ENCODE measurements at regions not wholly inside any gene's neighbourhood (a gene's known extent, or its start where the extent isn't known, plus 50 kb on each side); places are given as distances from the start of the nearest gene placed in this dataset.
A peak's percentile ranks its signal among the peaks of the same experiment; 100 is the strongest.

DNA sequence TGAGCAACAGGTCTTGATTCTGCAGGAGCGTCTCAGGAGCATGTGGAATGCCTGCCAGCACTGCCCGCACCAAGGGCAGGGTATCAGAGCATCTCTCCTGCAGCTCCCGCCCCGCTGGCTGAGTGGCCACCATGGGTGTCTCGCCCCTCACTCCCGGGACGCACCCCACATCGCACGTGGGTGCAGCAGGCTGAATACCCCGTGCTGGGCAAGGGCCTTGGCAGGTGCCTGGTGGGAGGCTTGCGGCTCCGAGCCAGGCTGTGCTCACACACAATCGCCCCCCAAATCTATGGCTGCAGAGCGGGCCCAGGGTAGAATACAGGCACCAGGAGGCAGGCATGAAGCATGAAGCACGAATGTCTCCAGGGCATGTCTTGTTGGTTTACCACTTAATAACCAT lies 103.9 kb upstream of the TMEM132D start:
- Mint-ChIP-seq H3K4me3 (no peak overlapping the region), H3K4me1 (ENCODE audit: low read depth) (no peaks in the 10 kb centered on the region), H3K36me3 (ENCODE audit: low read depth) (no peaks in the 10 kb centered on the region), H3K9me3 (no peaks in the 10 kb centered on the region), H3K27me3 (ENCODE audit: insufficient read depth) (no peaks in the 10 kb centered on the region), H3K27ac (no peak overlapping the region)
- intact Hi-C loops (cut with micrococcal nuclease) = no loop called here
- no peak for DNase-seq (ENCODE audit: low spot score)

DNA sequence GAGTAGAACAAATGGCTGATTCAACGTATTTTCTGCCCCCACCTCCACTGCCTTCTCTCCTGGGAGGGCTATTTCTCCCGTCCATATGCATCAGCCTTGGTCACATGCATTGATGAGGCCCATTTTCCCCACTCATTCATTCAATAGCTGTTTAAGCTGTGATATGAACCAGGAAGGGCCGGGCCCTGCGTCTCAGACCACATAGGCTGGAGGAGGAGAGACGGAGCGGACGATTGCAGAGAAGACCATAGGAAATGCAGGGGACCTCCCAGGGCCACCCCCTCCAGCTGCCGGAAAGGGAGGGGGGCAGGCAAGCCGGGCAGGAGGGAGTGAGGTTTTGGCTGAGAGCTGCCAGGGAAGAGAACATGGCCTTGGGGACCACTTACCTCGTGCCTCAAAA lies 104.4 kb upstream of the TMEM132D start:
- Mint-ChIP-seq H3K27ac (no peak overlapping the region), H3K4me3 (no peak overlapping the region), H3K9me3 (no peaks in the 10 kb centered on the region), H3K27me3 (ENCODE audit: insufficient read depth) (no peaks in the 10 kb centered on the region), H3K36me3 (ENCODE audit: low read depth) (no peaks in the 10 kb centered on the region), H3K4me1 (ENCODE audit: low read depth) (no peaks in the 10 kb centered on the region)
- intact Hi-C loops (cut with micrococcal nuclease) = no loop called here
- no peak for DNase-seq (ENCODE audit: low spot score)

DNA sequence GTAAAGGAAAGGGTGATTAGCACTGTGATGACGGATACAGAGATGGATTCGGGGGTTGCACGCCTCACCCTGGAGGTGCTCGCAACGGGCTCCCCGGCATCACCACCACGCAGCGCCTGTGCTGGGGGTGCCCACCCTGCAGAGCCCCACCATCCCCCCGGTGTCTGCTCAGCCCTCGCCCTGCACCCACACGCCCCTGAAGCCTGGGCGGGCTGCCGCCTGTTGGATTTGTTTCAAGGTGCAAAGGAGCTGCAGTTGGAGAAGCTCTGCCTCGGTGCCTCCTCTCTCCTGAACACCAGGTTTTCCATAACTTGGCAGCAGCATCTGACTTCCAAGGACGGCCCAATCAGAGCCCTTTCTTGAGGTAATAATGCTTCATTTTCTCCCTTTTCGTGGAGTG lies 106.1 kb upstream of the TMEM132D start:
- Mint-ChIP-seq H3K27ac (no peak overlapping the region), H3K4me3 (no peak overlapping the region), H3K36me3 (ENCODE audit: low read depth) (no peaks in the 10 kb centered on the region), H3K9me3 (no peaks in the 10 kb centered on the region), H3K27me3 (ENCODE audit: insufficient read depth) (no peaks in the 10 kb centered on the region), H3K4me1 (ENCODE audit: low read depth) (no peaks in the 10 kb centered on the region)
- no peak for DNase-seq (ENCODE audit: low spot score)
- intact Hi-C loops (cut with micrococcal nuclease) = loop anchor here (5.0 kb wide), 2 partner anchors 818 to 1228 kb away; no protein-coding TSS in a partner anchor

DNA sequence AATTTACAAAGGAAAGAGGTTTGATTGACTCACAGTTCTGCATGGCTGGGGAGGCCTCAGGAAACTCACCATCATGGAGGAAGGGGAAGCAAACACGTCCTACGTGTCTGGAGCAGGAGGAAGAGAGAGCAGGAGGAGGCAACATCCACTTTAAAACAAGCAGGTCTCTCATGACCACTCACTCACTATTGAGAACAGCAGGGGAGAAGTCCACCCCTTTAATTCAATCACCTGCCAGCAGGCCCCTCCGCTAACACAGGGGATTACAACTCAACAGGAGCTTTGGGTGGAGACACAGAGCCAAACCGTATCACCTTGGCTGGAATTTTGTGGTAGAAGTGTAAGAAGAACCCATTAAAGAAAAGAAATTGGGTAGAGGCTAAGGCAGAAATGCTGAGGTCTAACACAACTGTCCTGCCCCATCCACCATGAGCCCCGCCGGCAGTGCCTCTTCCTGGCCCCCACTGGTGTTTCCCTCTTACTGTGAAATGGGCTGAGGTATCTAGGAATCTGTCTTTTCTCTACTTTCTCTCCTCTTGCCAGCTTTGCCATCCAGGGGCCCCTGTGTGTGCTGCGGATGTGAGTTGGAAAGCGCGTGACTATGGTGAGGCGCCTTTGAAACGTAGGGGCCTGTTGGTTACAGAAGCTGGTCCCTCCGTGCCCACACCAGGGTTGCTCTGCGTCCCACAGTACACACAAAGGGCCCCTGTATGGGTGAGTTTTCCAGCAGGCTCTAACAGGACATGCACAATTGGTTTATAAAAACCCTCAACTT lies 108.0 kb upstream of the TMEM132D start:
- Mint-ChIP-seq H3K4me1 (ENCODE audit: low read depth) (no peaks in the 10 kb centered on the region), H3K9me3 (no peaks in the 10 kb centered on the region), H3K27me3 (ENCODE audit: insufficient read depth) (no peaks in the 10 kb centered on the region), H3K36me3 (ENCODE audit: low read depth) (no peaks in the 10 kb centered on the region), H3K4me3 (no peak overlapping the region), H3K27ac (no peak overlapping the region)
- DNase-seq (ENCODE audit: low spot score) = no peak
- intact Hi-C loops (cut with micrococcal nuclease) = loop anchor here (5.0 kb wide), 2 partner anchors 819 to 1229 kb away; no protein-coding TSS in a partner anchor

DNA sequence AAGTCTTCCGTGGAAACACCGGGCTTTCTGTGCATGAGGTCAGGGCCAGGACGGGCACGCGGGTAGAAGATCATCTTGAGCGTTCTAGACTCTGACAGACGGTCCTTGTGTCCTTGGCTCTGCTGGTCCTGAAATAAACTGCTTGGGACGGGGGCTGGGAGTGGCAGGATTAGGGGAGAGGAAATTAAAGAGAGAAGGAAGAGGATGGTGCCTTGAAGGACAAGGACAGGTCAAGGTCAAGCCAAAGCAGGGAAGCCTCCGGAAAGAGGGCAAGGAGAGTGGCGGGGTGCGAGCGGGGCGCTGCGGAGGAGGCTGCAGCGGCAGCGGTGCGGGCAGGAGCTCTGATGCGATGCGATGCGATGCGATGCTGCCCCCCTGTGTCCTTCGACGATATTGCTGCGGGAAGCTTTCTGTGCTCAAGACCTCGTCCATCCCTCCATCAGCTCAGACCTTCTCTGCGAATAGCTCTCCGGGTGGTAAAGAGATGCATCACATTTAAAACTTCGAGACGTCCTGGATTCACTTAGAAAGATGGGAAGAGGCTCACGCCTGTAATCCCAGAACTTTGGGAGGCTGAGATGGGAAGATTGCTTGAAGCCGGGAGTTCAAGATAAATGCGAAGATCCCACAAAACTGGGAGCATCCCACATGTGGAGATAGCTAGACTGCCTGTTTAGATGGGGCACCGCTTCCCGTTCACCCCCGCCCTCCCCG lies 110.1 kb upstream of the TMEM132D start:
- H3K36me3 Mint-ChIP-seq (ENCODE audit: low read depth) = no peaks in the 10 kb centered on the region
- DNase-seq (ENCODE audit: low spot score) = peak; percentile 10
- no peak overlapping the region for H3K4me3 Mint-ChIP-seq
- no peaks in the 10 kb centered on the region for H3K9me3 Mint-ChIP-seq
- no peaks in the 10 kb centered on the region for H3K4me1 Mint-ChIP-seq (ENCODE audit: low read depth)
- H3K27ac Mint-ChIP-seq = no peak overlapping the region
- intact Hi-C loops (cut with micrococcal nuclease) = loop anchor here (2.0 to 5.0 kb wide), 3 partner anchors 822 to 1369 kb away; no protein-coding TSS in a partner anchor
- no peaks in the 10 kb centered on the region for H3K27me3 Mint-ChIP-seq (ENCODE audit: insufficient read depth)

DNA sequence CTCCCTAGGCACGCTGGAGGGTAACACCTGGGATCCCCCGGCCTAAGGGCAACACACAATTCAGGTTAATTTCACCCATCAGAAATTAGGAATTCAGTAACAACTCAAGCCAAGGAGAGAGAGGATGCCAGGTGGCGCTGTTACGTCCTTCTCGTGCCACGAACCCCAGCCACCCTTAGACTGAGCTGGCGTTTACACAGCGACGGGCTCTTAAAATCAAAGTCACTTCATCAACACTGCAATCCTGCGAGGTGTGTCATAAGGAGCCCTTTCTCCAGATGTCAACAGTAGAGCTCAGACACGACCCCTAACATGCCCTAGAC lies 110.6 kb upstream of the TMEM132D start:
- Mint-ChIP-seq H3K36me3 (ENCODE audit: low read depth) (no peaks in the 10 kb centered on the region), H3K4me3 (no peak overlapping the region), H3K27me3 (ENCODE audit: insufficient read depth) (no peaks in the 10 kb centered on the region), H3K27ac (no peak overlapping the region), H3K9me3 (no peaks in the 10 kb centered on the region), H3K4me1 (ENCODE audit: low read depth) (no peaks in the 10 kb centered on the region)
- DNase-seq (ENCODE audit: low spot score) = no peak
- intact Hi-C loops (cut with micrococcal nuclease) = loop anchor here (2.0 to 5.0 kb wide), 3 partner anchors 822 to 1370 kb away; no protein-coding TSS in a partner anchor

DNA sequence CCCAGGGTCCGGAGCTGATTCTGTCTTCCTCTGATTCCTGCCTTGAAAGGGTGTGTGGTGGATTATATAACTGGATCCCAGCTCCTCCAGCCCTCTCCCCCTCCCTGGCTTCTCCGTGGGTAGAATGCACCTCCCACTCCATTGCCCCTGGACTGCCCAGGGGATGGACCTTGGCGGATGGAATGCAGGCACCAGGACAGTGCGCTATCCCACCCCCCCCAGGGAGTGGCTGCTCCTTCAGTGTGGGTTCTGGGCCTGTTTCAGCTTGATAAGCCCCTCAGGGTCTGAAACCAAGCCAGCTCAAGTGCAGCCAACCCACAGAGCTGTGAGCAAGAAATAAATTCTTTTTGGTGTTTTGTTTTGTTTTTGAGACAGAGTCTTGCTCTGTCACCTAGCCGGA lies 112.4 kb upstream of the TMEM132D start:
- intact Hi-C loops (cut with micrococcal nuclease) = no loop called here
- H3K27ac Mint-ChIP-seq = no peak overlapping the region
- H3K4me3 Mint-ChIP-seq = no peak overlapping the region
- H3K36me3 Mint-ChIP-seq (ENCODE audit: low read depth) = no peaks in the 10 kb centered on the region
- H3K27me3 Mint-ChIP-seq (ENCODE audit: insufficient read depth) = no peaks in the 10 kb centered on the region
- DNase-seq (ENCODE audit: low spot score) = no peak
- no peaks in the 10 kb centered on the region for H3K9me3 Mint-ChIP-seq
- H3K4me1 Mint-ChIP-seq (ENCODE audit: low read depth) = no peaks in the 10 kb centered on the region

DNA sequence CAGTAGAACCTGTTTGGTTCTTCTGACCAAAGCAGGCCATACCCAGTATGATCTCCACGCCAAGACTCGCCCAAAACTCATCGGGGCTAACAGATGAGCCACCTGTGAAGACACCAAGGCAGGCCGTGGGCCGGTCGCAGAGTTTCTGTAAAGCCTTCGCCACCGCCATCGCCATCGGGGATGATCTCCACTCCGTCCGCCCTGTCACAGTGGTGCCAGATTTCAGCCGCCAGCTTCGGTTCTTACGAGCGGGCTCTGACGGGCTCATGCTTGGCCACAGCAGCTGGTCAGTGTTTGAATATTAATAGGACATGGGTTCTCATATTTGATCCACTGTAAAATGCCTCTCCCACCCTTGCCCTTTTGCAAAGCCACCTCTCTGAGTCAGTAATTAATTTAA lies 113.2 kb upstream of the TMEM132D start:
- no peak overlapping the region for H3K4me3 Mint-ChIP-seq
- H3K27me3 Mint-ChIP-seq (ENCODE audit: insufficient read depth) = no peaks in the 10 kb centered on the region
- no peaks in the 10 kb centered on the region for H3K36me3 Mint-ChIP-seq (ENCODE audit: low read depth)
- H3K27ac Mint-ChIP-seq = no peak overlapping the region
- no peaks in the 10 kb centered on the region for H3K9me3 Mint-ChIP-seq
- no peaks in the 10 kb centered on the region for H3K4me1 Mint-ChIP-seq (ENCODE audit: low read depth)
- intact Hi-C loops (cut with micrococcal nuclease) = no loop called here
- DNase-seq (ENCODE audit: low spot score) = no peak

DNA sequence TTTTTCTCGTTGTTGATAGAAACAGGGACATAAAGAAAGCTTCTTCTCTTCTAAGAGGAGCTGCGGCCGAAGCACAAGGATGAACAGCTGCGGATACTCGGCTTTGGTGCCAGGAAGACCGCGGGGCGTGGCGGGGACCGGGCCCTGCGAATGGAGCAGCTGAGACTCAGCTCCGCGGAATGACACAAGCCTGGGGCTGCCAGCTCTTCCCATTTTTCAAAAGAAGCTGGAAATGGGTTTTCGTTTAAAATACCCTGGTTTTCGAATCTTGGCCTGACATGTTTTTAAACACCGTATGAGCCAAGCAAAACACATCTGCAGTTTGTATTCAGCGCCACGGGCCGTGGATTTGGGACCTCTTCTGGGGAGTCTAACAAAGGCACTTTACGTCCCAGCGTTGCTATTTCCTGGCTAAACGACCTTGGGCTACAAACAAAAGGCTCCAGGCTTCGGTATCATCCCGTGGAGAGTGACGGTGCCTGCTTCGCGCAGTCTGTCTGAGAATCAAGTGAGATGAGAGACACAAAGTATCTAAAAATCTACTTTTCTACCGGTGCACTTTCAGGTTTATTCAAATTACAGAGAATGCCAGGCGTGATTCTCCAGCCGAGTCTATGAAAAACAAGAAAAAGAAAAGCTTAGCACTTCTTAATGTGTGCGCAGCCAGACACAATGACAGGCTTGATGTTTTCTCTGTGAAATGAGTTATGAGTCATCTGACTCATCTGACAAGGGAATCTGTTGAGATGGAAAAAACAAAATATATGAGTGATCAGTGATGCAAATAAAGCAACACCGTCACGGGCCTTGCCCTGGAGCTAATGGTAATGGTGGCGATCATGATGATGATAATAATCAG lies 114.0 kb upstream of the TMEM132D start:
- H3K4me1 Mint-ChIP-seq (ENCODE audit: low read depth) = no peaks in the 10 kb centered on the region
- H3K9me3 Mint-ChIP-seq = no peaks in the 10 kb centered on the region
- no peak overlapping the region for H3K27ac Mint-ChIP-seq
- no peak for DNase-seq (ENCODE audit: low spot score)
- intact Hi-C loops (cut with micrococcal nuclease) = no loop called here
- H3K36me3 Mint-ChIP-seq (ENCODE audit: low read depth) = no peaks in the 10 kb centered on the region
- H3K4me3 Mint-ChIP-seq = no peak overlapping the region
- H3K27me3 Mint-ChIP-seq (ENCODE audit: insufficient read depth) = no peaks in the 10 kb centered on the region

DNA sequence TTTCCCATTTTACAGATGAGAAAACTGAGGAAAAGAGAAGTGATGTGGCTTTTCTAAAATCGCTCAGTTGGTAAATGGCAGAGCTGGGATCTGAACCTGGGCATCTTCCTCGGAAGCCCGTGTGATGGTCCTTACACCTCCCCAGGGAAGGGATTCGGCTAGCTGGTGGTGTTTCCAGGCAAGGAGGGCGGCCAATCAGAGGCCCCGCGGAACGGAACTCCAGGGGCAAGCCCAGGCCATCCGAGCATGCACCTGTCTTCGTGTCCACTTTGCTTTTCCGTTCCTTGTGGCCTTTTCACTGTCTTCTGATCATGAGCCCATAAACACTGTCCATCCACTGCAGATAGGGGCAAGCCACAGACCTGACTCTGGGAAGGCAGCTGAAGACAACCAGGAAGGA lies 114.8 kb upstream of the TMEM132D start:
- Mint-ChIP-seq H3K4me1 (ENCODE audit: low read depth) (no peaks in the 10 kb centered on the region), H3K27me3 (ENCODE audit: insufficient read depth) (no peaks in the 10 kb centered on the region), H3K9me3 (no peaks in the 10 kb centered on the region), H3K4me3 (no peak overlapping the region), H3K27ac (no peak overlapping the region), H3K36me3 (ENCODE audit: low read depth) (no peaks in the 10 kb centered on the region)
- intact Hi-C loops (cut with micrococcal nuclease) = no loop called here
- DNase-seq (ENCODE audit: low spot score) = no peak

DNA sequence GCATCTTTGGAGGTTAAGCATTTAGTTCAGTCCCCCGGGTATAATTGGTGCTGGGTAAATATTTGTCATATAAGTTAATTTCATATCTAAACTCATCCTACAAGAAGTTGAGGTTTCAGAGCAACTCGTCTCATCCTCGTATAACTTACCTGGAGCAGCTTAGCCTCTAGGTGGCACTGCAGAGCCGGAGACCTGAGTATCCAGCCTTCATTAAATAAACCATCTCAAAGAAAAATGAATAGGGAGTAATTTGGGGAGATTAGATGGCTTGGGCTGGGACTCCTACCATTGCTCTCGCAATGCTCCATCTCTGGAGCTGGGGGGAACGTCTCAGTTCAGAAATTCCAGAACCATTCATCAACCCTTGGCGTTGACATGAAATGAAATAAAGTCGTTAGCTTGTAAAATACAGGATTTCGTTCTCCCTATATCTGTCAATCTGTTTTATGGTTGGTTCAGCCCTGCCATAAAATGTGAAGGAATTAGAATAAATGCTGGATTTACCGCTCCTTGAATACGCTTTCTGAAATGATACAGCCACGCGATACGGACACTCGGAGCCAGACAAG lies 122.9 kb upstream of the TMEM132D start:
- intact Hi-C loops (cut with micrococcal nuclease) = loop anchor here (1.0 kb wide), 1 partner anchor 309 kb away; no protein-coding TSS in a partner anchor
- no peak overlapping the region for H3K4me3 Mint-ChIP-seq
- DNase-seq (ENCODE audit: low spot score) = no peak
- no peaks in the 10 kb centered on the region for H3K36me3 Mint-ChIP-seq (ENCODE audit: low read depth)
- no peaks in the 10 kb centered on the region for H3K4me1 Mint-ChIP-seq (ENCODE audit: low read depth)
- H3K9me3 Mint-ChIP-seq = no peaks in the 10 kb centered on the region
- no peak overlapping the region for H3K27ac Mint-ChIP-seq
- no peaks in the 10 kb centered on the region for H3K27me3 Mint-ChIP-seq (ENCODE audit: insufficient read depth)

DNA sequence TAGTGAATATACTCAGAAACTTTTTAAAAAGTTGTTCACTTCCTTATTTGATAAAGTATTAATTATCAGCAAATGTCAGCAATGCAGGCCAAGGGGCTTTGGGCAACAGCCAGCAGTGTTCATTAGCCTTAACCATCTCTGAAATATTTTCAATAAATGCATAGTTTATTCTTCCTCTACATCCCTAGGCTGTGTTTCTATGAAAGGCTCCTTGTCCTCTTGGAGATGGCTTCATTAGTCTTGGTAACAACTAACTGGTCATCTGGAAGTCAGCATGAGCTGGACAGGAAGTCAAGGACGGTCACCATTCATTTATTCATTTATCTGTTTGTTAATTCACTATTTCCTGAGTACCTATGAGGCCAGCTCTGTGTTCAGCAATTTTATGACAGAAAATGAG lies 124.0 kb upstream of the TMEM132D start:
- H3K27ac Mint-ChIP-seq = no peak overlapping the region
- no peak overlapping the region for H3K4me3 Mint-ChIP-seq
- no peaks in the 10 kb centered on the region for H3K36me3 Mint-ChIP-seq (ENCODE audit: low read depth)
- H3K4me1 Mint-ChIP-seq (ENCODE audit: low read depth) = no peaks in the 10 kb centered on the region
- no peaks in the 10 kb centered on the region for H3K27me3 Mint-ChIP-seq (ENCODE audit: insufficient read depth)
- no peak for DNase-seq (ENCODE audit: low spot score)
- intact Hi-C loops (cut with micrococcal nuclease) = no loop called here
- H3K9me3 Mint-ChIP-seq = no peaks in the 10 kb centered on the region
